HCT116 (cell line): ENCODE measurements at regions not wholly inside any gene's neighbourhood (a gene's known extent, or its start where the extent isn't known, plus 50 kb on each side); places are given as distances from the start of the nearest gene placed in this dataset.

Experiments used
- ATAC-seq: fragments of 200-7000 bp; cut with Tn5 transposase; 2 replicates; pipeline ENCODE4 v1.9.1; 2020; ENCODE audit warnings: mild to moderate bottlenecking, moderate library complexity
- BruUV-seq: library from RNA; stranded (reverse); fragments of 400-500 nt; replicated peaks from 2 replicates; lab custom pipeline; 2021; lab: Mats Ljungman, UMichigan
- CTCF ChIA-PET: fragments of 300-600 bp; sonication (Branson Sonifier 250); formaldehyde crosslinking; loops from one replicate; lab custom pipeline; 2021; ENCODE audit warnings: antibody characterized with exemption; lab: Charles Lee
- POLR2A ChIA-PET: fragments of 300-600, 350-600 bp; sonication (Branson Sonifier 250); formaldehyde crosslinking; loops from one replicate; lab custom pipeline; 2021; ENCODE audit warnings: antibody characterized with exemption; lab: Charles Lee
- RAD21 ChIA-PET, 2 experiments: fragments of 300-600 bp; sonication (Branson Sonifier 250); formaldehyde crosslinking; loops; one replicate each; lab custom pipeline; 2023; ENCODE audit warnings: low total read pairs in 2 of 2; ENCODE audit not compliant: uncharacterized antibody in 2 of 2, unreplicated experiment in 2 of 2, low non-redundant PET in 1 of 2; lab: Charles Lee
- DNase-seq: peaks from one replicate; pipeline ENCODE4 v3.0.0-alpha.2; 2010; ENCODE audit warnings: low read depth, low spot score
- H2AFZ ChIP-seq: fragments of 200-600 bp; shearing (Covaris generic), sonication (generic); 2 replicates; pipeline ENCODE4 v1.6.1; 2017; ENCODE audit warnings: low read depth, mixed run types, mixed read lengths, antibody characterized with exemption, low read length; ENCODE audit not compliant: poor library complexity, severe bottlenecking
- H3K27ac ChIP-seq: 2 replicates; pipeline ENCODE4 v1.5.1; 2012; ENCODE audit warnings: low read depth, low read length
- H3K27me3 ChIP-seq: fragments of 200-600 bp; sonication (generic); 2 replicates; pipeline ENCODE4 v1.6.1; 2016; ENCODE audit warnings: mixed run types, low read length, mixed read lengths; ENCODE audit not compliant: insufficient read depth
- H3K36me3 ChIP-seq, 2 experiments: fragments of 200-500 bp in 1 of 2; fragments of 200-600 bp in 1 of 2; sonication (Bioruptor generic) in 1 of 2; sonication (generic) in 1 of 2; 2 replicates each; pipeline versions ENCODE4 v1.5.1 to v1.6.1; 2014 to 2016; ENCODE audit warnings: low read length in 2 of 2, inconsistent platforms in 1 of 2, mixed read lengths in 1 of 2, mixed run types in 1 of 2; ENCODE audit not compliant: insufficient read depth in 2 of 2, control insufficient read depth in 1 of 2
- H3K4me1 ChIP-seq, 2 experiments: fragments of 200-600 bp in 1 of 2; sonication (generic) in 1 of 2; 2 replicates each; pipeline versions ENCODE4 v1.5.1 to v1.6.1; 2012 to 2017; ENCODE audit warnings: low read length in 2 of 2, inconsistent platforms in 1 of 2, mild to moderate bottlenecking in 1 of 2, mixed read lengths in 1 of 2, mixed run types in 1 of 2, moderate library complexity in 1 of 2; ENCODE audit not compliant: insufficient read depth in 2 of 2, control insufficient read depth in 1 of 2
- H3K4me2 ChIP-seq: fragments of 200-600 bp; sonication (generic); 2 replicates; pipeline ENCODE4 v1.6.1; 2017; ENCODE audit warnings: mixed run types, low read length, mixed read lengths
- H3K4me3 ChIP-seq, 2 experiments: fragments of 200-600 bp in 1 of 2; sonication (generic) in 1 of 2; replicated peaks in 1 of 2; 2 replicates each; pipeline ENCODE4 v1.5.1; 2011 to 2016; ENCODE audit warnings: low read length in 2 of 2, control low read depth in 1 of 2, low read depth in 1 of 2, mild to moderate bottlenecking in 1 of 2, mixed read lengths in 1 of 2, mixed run types in 1 of 2
- H3K79me2 ChIP-seq: fragments of 200-600 bp; sonication (generic); 2 replicates; pipeline ENCODE4 v1.6.1; 2017; ENCODE audit warnings: mild to moderate bottlenecking, mixed run types, low read length, moderate library complexity, mixed read lengths; ENCODE audit not compliant: insufficient read depth
- H3K9ac ChIP-seq: fragments of 200-600 bp; sonication (generic); 2 replicates; pipeline ENCODE4 v1.6.1; 2016; ENCODE audit warnings: low read length, mixed read lengths
- H3K9me2 ChIP-seq: fragments of 200-600 bp; sonication (generic), shearing (Covaris generic); 2 replicates; pipeline ENCODE4 v1.6.1; 2017; ENCODE audit warnings: mixed run types, mild to moderate bottlenecking, moderate library complexity; ENCODE audit not compliant: insufficient read depth
- H3K9me3 ChIP-seq, 2 experiments: fragments of 200-500 bp in 1 of 2; fragments of 200-600 bp in 1 of 2; sonication (Bioruptor generic) in 1 of 2; sonication (generic) in 1 of 2; 2 replicates each; pipeline ENCODE4 v1.6.1; 2014 to 2017; ENCODE audit warnings: low read length in 2 of 2, mixed read lengths in 2 of 2, inconsistent platforms in 1 of 2, low read depth in 1 of 2, mild to moderate bottlenecking in 1 of 2, mixed run types in 1 of 2, moderate library complexity in 1 of 2; ENCODE audit not compliant: control insufficient read depth in 1 of 2, insufficient read depth in 1 of 2
- H4K20me1 ChIP-seq: fragments of 200-600 bp; sonication (generic), shearing (Covaris generic); 2 replicates; pipeline ENCODE4 v1.6.1; 2017; ENCODE audit warnings: mixed run types, mild to moderate bottlenecking, moderate library complexity; ENCODE audit not compliant: insufficient read depth
- CBX3 ChIP-seq: IDR thresholded peaks from 2 replicates; pipeline ENCODE4 v1.6.1; 2012; ENCODE audit warnings: low read depth
- EGR1 ChIP-seq: IDR thresholded peaks from 2 replicates; pipeline ENCODE4 v1.6.1; 2012; ENCODE audit warnings: low read depth
- EZH2 ChIP-seq: fragments of 200-600 bp; sonication (generic); IDR thresholded peaks from 2 replicates; pipeline ENCODE4 v1.6.1; 2017; ENCODE audit warnings: antibody characterized with exemption, mixed run types
- EZH2phosphoT487 ChIP-seq: fragments of 200-600 bp; IDR thresholded peaks from 2 replicates; pipeline ENCODE4 v1.6.1; 2018; ENCODE audit warnings: antibody characterized with exemption, borderline replicate concordance
- FOSL1 ChIP-seq: IDR thresholded peaks from 2 replicates; pipeline ENCODE4 v1.6.1; 2012; ENCODE audit warnings: low read depth
- JUND ChIP-seq: IDR thresholded peaks from 2 replicates; pipeline ENCODE4 v1.6.1; 2012
- POLR2AphosphoS5 ChIP-seq: IDR thresholded peaks from 2 replicates; pipeline ENCODE4 v1.6.1; 2011; ENCODE audit warnings: mild to moderate bottlenecking, low read depth, low read length, moderate library complexity
- RAD21 ChIP-seq: IDR thresholded peaks from 2 replicates; pipeline ENCODE4 v1.6.1; 2012; ENCODE audit warnings: low read depth, mild to moderate bottlenecking
- SRF ChIP-seq: IDR thresholded peaks from 2 replicates; pipeline ENCODE4 v1.6.1; 2012; ENCODE audit warnings: low read depth
- ZNF274 ChIP-seq: fragments of 200-500 bp; sonication (Bioruptor generic); IDR thresholded peaks from 2 replicates; pipeline ENCODE4 v1.6.1; 2014; ENCODE audit warnings: mild to moderate bottlenecking, low read depth, low read length, inconsistent platforms
- intact Hi-C: fragments of 100-400 bp; cut with micrococcal nuclease; formaldehyde crosslinking; loops from 2 replicates; pipeline ENCODE4 v1.10.0; 2022
- TF ChIP-seq, protein P1 (sequence below), 3 experiments: fragments of 200-600 bp in 1 of 3; sonication (generic) in 1 of 3; IDR thresholded peaks in 2 of 3; conservative IDR thresholded peaks in 1 of 3; 2 replicates each; pipeline ENCODE4 v1.5.1; 2012 to 2017; ENCODE audit warnings: low read depth in 2 of 3, low read length in 2 of 3, antibody characterized with exemption in 1 of 3, borderline replicate concordance in 1 of 3, control low read depth in 1 of 3, mild to moderate bottlenecking in 1 of 3, mixed read lengths in 1 of 3, mixed run types in 1 of 3, moderate library complexity in 1 of 3; ENCODE audit not compliant: insufficient read depth in 1 of 3

GRCh38 chr16:54706406-54706805 lies 224.3 kb upstream of the IRX5 start:
- TF ChIP-seq FOSL1 (no peak), RAD21 (no peak), CBX3 (no peak), SRF (no peak), EZH2phosphoT487 (no peak)
- TF ChIP-seq, protein P1, sequence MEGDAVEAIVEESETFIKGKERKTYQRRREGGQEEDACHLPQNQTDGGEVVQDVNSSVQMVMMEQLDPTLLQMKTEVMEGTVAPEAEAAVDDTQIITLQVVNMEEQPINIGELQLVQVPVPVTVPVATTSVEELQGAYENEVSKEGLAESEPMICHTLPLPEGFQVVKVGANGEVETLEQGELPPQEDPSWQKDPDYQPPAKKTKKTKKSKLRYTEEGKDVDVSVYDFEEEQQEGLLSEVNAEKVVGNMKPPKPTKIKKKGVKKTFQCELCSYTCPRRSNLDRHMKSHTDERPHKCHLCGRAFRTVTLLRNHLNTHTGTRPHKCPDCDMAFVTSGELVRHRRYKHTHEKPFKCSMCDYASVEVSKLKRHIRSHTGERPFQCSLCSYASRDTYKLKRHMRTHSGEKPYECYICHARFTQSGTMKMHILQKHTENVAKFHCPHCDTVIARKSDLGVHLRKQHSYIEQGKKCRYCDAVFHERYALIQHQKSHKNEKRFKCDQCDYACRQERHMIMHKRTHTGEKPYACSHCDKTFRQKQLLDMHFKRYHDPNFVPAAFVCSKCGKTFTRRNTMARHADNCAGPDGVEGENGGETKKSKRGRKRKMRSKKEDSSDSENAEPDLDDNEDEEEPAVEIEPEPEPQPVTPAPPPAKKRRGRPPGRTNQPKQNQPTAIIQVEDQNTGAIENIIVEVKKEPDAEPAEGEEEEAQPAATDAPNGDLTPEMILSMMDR (IDR thresholded peaks at IDR 0.05 in 2 of 3, conservative IDR thresholded peaks at IDR 0.05 in 1 of 3; ENCODE audit: borderline replicate concordance in 1 of 3, insufficient read depth in 1 of 3, low read depth in 2 of 3, low read length in 2 of 3): no peak
- Histone ChIP-seq H3K9me2 (no peaks in the 10 kb centered on the region), H3K4me3 (no peak overlapping the region), H2AFZ (no peak overlapping the region), H3K9me3 (0 out of 4 replicates have a peak, but pooled peaks cover 0 to 2% of the 10 kb centered on the region in 2 experiments), H3K79me2 (no peaks in the 10 kb centered on the region), H3K27me3 (peaks cover 11% of the 10 kb centered on the region; the same call in 1 of the 2 replicates), H3K4me1 (no peaks in the 10 kb centered on the region), H3K4me2 (no peak overlapping the region), H4K20me1 (no peaks in the 10 kb centered on the region), H3K27ac (no peak overlapping the region), H3K36me3 (no peaks in the 10 kb centered on the region), H3K9ac (no peak overlapping the region)
- BruUV-seq: no TSS peak
- ChIA-PET CTCF (no interaction called here), RAD21 (no interaction called here), POLR2A (no interaction called here)
- DNase-seq: no peak
- no peak for ATAC-seq
- intact Hi-C loops: no loop called here

DNA sequence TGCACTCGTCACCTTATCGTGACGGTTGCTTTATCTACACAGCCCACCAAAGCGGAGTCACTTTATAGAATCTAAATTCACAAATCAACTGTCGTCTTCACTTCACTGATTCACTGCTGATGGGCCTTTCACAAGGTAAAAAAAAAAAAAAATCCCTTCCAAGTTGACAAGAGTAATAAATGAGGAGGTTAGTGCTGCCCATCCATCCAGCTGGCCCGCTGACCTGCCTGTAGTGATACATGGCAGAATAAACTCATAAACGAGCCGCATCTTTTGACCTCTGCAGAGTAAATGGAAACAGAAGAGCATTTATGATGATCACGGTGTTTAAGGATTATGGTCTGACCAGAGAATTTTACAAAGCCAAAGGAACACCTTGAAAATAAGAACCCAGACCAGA lies 227.3 kb upstream of the IRX5 start:
- CTCF ChIA-PET: no interaction called here
- Histone ChIP-seq H3K36me3 (no peaks in the 10 kb centered on the region), H3K9me3 (0 out of 4 replicates have a peak, but pooled peaks cover 0 to 5% of the 10 kb centered on the region in 2 experiments), H3K4me3 (no peak overlapping the region), H3K9ac (no peak overlapping the region), H3K9me2 (no peaks in the 10 kb centered on the region), H3K4me1 (no peaks in the 10 kb centered on the region), H3K4me2 (no peak overlapping the region), H3K79me2 (no peaks in the 10 kb centered on the region), H3K27ac (no peak overlapping the region), H4K20me1 (no peaks in the 10 kb centered on the region), H3K27me3 (peaks cover 17% of the 10 kb centered on the region), H2AFZ (no peak overlapping the region)
- ATAC-seq: no peak
- RAD21 ChIA-PET: no interaction called here
- no peak for DNase-seq
- POLR2A ChIA-PET: no interaction called here
- no peak for TF ChIP-seq JUND
- no peak for TF ChIP-seq SRF
- TF ChIP-seq ZNF274: no peak
- TF ChIP-seq EGR1: no peak
- no peak for TF ChIP-seq EZH2
- TF ChIP-seq FOSL1: no peak
- TF ChIP-seq, protein P1 (IDR thresholded peaks at IDR 0.05 in 2 of 3, conservative IDR thresholded peaks at IDR 0.05 in 1 of 3; ENCODE audit: borderline replicate concordance in 1 of 3, insufficient read depth in 1 of 3, low read depth in 2 of 3, low read length in 2 of 3): no peak
- TF ChIP-seq POLR2AphosphoS5: no peak
- intact Hi-C loops: no loop called here
- BruUV-seq: no TSS peak
